Bronchial epithelial cell (primary cell): ENCODE measurements at regions not wholly inside any gene's neighbourhood (a gene's known extent, or its start where the extent isn't known, plus 50 kb on each side); places are given as distances from the start of the nearest gene placed in this dataset.

ENCODE experiments used
- DNase-seq: peaks from one replicate; pipeline ENCODE4 v3.0.0-alpha.2; 2010; ENCODE audit warnings: low read depth
- FAIRE-seq: peaks from 2 replicates; lab custom pipeline; 2011; peaks lifted over from hg19 to GRCh38; lab: Jason Lieb, UNC
- H3K27me3 ChIP-seq: 2 replicates; pipeline ENCODE4 v1.5.1; 2011; ENCODE audit warnings: low read length; ENCODE audit not compliant: control insufficient read depth, insufficient read depth
- H3K36me3 ChIP-seq: 2 replicates; pipeline ENCODE4 v1.5.1; 2011; ENCODE audit warnings: low read length; ENCODE audit not compliant: control insufficient read depth, insufficient read depth
- H3K4me3 ChIP-seq: 2 replicates; pipeline ENCODE4 v1.5.1; 2011; ENCODE audit warnings: mild to moderate bottlenecking, low read depth, low read length, control low read depth
- TF ChIP-seq, protein P1 (sequence below): IDR thresholded peaks from 2 replicates; pipeline ENCODE4 v1.5.1; 2011; ENCODE audit warnings: mild to moderate bottlenecking, moderate library complexity, low read length, control low read depth, inconsistent platforms; ENCODE audit not compliant: insufficient read depth, severe bottlenecking

DNA sequence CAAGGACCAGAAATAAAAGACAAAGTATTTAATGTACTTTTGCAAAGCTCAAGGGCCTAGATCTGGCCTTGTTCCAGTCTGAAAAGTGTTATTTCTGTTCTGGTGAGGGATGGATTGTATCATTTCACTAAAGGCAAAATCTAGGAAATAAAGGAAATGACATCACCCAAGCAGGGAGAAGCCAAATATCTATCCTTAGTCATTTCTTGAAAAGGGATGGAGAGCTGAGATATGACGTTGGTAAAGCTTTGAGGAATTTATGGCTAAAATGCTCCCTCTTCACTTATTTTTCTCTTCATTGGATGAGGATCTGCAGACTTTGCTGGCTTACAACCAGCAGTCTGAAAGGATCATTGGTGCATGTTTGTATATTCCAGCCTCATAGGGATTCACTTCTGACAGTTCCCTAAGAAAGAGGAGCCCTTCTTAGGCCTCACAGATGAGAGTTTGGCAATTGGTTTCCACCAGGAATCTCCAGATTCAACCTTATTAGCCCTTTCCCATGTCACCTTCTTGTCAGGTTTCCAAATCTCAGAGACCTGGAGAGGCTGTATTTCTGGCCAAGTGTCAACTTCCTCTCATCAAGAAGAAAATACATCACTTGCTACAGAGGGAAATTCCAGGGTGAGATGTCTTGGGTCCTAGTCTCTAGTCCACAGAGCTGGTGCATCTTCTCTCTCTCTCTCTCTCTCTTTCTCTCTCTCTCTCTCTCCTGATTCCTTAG, 93.7 kb upstream of the BOC start:
- FAIRE-seq (peak; percentile 94), DNase-seq (peak; percentile 47)
- TF ChIP-seq, protein P1, sequence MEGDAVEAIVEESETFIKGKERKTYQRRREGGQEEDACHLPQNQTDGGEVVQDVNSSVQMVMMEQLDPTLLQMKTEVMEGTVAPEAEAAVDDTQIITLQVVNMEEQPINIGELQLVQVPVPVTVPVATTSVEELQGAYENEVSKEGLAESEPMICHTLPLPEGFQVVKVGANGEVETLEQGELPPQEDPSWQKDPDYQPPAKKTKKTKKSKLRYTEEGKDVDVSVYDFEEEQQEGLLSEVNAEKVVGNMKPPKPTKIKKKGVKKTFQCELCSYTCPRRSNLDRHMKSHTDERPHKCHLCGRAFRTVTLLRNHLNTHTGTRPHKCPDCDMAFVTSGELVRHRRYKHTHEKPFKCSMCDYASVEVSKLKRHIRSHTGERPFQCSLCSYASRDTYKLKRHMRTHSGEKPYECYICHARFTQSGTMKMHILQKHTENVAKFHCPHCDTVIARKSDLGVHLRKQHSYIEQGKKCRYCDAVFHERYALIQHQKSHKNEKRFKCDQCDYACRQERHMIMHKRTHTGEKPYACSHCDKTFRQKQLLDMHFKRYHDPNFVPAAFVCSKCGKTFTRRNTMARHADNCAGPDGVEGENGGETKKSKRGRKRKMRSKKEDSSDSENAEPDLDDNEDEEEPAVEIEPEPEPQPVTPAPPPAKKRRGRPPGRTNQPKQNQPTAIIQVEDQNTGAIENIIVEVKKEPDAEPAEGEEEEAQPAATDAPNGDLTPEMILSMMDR: no peak
- Histone ChIP-seq H3K27me3 (no peaks in the 10 kb centered on the region), H3K36me3 (no peaks in the 10 kb centered on the region), H3K4me3 (no peak overlapping the region)

DNA sequence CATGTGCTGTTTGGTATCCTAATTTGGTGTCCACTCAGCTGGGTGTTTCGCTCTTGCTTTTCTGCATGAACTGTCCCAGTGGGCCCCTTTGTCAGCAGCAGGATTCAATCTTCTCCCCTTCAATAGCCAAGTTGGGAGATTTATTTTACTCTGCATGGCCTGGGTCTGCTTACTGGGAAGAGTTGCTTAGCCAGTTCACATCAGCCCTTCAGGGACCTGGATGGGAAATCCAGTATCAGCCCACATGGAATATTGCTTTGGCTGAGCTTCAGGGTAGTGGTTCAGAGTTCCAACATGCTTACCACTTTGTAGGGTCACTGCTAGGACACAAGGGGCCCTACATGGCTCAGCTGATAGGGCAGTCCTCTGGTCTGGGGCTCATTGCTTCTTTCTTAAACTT, 93.0 kb upstream of the BOC start:
- DNase-seq: no peak
- TF ChIP-seq, protein P1: no peak
- no peak for FAIRE-seq
- H3K36me3 ChIP-seq: no peaks in the 10 kb centered on the region
- H3K27me3 ChIP-seq: no peaks in the 10 kb centered on the region
- H3K4me3 ChIP-seq: no peak overlapping the region

DNA sequence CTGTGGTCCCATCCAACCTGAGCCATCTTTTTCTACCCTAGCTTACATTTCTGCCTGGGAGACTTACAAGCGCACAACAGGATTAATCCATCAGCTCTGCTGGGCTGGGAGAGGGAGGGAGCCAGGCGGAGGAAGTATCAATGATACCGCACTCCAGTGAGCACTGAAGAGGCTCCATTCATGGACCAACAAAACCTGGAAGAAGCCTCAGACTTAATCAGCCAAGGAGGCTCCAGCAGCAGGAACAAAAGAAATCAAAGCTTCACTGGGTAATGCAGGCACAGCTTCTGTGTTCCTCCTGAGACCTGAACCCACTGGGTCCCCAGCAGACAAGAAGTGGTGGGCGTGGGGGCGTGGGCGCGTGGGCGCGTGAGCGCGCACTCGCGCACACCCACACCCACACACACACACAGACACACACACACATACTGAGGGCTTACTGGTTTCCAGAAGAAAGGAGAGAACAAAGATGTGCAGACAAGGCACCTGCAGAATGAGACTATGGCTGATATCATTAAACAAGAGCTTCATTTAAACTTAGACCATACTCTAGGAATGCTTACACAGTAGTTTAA, 87.0 kb upstream of the BOC start:
- Histone ChIP-seq H3K36me3 (no peaks in the 10 kb centered on the region), H3K4me3 (no peak overlapping the region), H3K27me3 (no peaks in the 10 kb centered on the region)
- TF ChIP-seq, protein P1: no peak
- DNase-seq (no peak), FAIRE-seq (peak; percentile 43)

DNA sequence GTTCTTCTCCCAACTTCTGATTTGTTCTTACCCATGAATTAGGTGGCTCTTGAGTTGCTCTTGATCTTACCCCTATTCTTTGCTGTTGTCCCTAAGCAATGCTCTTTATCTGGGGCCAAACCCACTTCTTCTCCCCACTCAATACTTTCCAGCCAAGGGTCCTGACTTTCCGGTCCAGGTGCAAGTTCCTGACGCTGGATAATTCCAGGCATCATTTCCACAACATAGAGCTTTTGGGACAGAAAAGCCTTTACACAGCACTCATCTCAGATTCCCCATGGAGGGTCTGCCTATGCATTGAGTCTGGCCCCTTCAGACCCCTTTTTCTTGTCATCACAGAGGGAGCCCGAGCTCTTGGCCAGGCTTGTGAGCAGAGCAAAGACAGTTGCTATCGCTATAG, 85.4 kb upstream of the BOC start:
- TF ChIP-seq, protein P1: no peak
- FAIRE-seq: no peak
- DNase-seq: no peak
- Histone ChIP-seq H3K36me3 (no peaks in the 10 kb centered on the region), H3K4me3 (no peak overlapping the region), H3K27me3 (no peaks in the 10 kb centered on the region)

DNA sequence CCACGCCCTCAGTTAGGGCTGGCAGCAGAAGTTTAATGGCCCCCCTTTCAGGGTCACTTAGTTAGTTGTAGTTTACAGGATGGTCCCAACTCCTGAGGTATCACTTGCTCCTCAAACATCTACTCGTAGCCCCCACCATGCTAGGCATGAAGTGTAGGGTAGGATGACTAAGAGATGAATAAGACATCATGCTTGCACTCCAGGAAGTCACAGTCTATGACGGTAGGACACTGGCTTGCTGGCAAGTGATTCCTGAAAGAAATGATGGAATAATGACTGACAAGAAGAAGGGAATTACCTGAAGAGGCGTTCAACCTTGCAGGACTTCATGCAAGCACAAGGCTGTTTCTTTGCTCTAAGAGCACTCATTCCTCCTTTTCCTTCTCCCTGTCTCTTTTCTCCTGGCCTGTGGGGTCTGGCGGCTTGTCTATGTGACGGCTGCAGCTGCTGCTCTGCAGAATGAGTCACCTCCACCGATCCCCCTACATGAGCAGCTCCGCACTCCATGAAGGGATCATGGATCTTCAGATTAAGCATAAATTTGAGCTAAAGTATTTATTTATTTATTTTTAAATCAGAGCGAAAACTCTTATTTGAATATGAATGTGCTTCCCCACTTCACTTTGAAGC, 82.9 kb upstream of the BOC start:
- no peaks in the 10 kb centered on the region for H3K36me3 ChIP-seq
- DNase-seq: peak; percentile 44
- H3K4me3 ChIP-seq: no peak overlapping the region
- H3K27me3 ChIP-seq: no peaks in the 10 kb centered on the region
- TF ChIP-seq, protein P1: no peak
- no peak for FAIRE-seq
